KMS-11 (cell line): ENCODE measurements at regions not wholly inside any gene's neighbourhood (a gene's known extent, or its start where the extent isn't known, plus 50 kb on each side); places are given as distances from the start of the nearest gene placed in this dataset.

Experiments used
- H2AFZ ChIP-seq: fragments of 200-600 bp; sonication (generic); 2 replicates; pipeline ENCODE4 v1.6.1; 2016; ENCODE audit warnings: antibody characterized with exemption, mixed run types, low read depth
- H3K27ac ChIP-seq: fragments of 200-600 bp; sonication (generic); 2 replicates; pipeline ENCODE4 v1.6.1; 2016; ENCODE audit warnings: mild to moderate bottlenecking, mixed run types
- H3K27me3 ChIP-seq: fragments of 200-600 bp; sonication (generic); 2 replicates; pipeline ENCODE4 v1.6.1; 2017; ENCODE audit warnings: mild to moderate bottlenecking, low read depth, mixed run types, moderate library complexity; ENCODE audit not compliant: insufficient read depth
- H3K36me3 ChIP-seq: fragments of 200-600 bp; sonication (generic); 2 replicates; pipeline ENCODE4 v1.6.1; 2017; ENCODE audit warnings: mild to moderate bottlenecking, mixed run types; ENCODE audit not compliant: insufficient read depth
- H3K4me1 ChIP-seq: fragments of 200-600 bp; sonication (generic); 2 replicates; pipeline ENCODE4 v1.6.1; 2016; ENCODE audit warnings: mild to moderate bottlenecking, low read depth, mixed run types; ENCODE audit not compliant: poor library complexity, severe bottlenecking
- H3K4me2 ChIP-seq: fragments of 200-600 bp; sonication (generic); 2 replicates; pipeline ENCODE4 v1.7.0; 2016; ENCODE audit warnings: mild to moderate bottlenecking, mixed run types
- H3K4me3 ChIP-seq: fragments of 200-600 bp; sonication (generic); IDR thresholded peaks from 2 replicates; pipeline ENCODE4 v1.6.1; 2017; ENCODE audit warnings: low read depth, low read length, mixed read lengths; ENCODE audit not compliant: insufficient read depth
- H3K79me2 ChIP-seq: fragments of 200-600 bp; sonication (generic); 2 replicates; pipeline ENCODE4 v1.6.1; 2016; ENCODE audit warnings: low read depth, mixed run types; ENCODE audit not compliant: insufficient read depth
- H3K9ac ChIP-seq: fragments of 200-600 bp; sonication (generic); 2 replicates; pipeline ENCODE4 v1.6.1; 2016; ENCODE audit warnings: mild to moderate bottlenecking, mixed run types
- H4K20me1 ChIP-seq: fragments of 200-600 bp; sonication (generic); 2 replicates; pipeline ENCODE4 v1.6.1; 2016; ENCODE audit warnings: mild to moderate bottlenecking, mixed run types; ENCODE audit not compliant: insufficient read depth
- CTCF ChIP-seq: fragments of 200-600 bp; sonication (generic); conservative IDR thresholded peaks from 2 replicates; pipeline ENCODE4 v1.6.1; 2017; ENCODE audit warnings: low read depth, mild to moderate bottlenecking, antibody characterized with exemption, low read length, moderate library complexity, mixed read lengths

GRCh38 chr22:25365491-25366261 is 146.2 kb downstream of the CRYBB2 start:
- Histone ChIP-seq H3K27me3 (no peaks in the 10 kb centered on the region), H4K20me1 (no peaks in the 10 kb centered on the region), H3K79me2 (no peaks in the 10 kb centered on the region), H3K27ac (no peak overlapping the region), H3K4me1 (no peaks in the 10 kb centered on the region), H3K4me3 (no peak overlapping the region), H2AFZ (no peak overlapping the region), H3K4me2 (no peak overlapping the region), H3K9ac (no peak overlapping the region), H3K36me3 (no peaks in the 10 kb centered on the region)
- no peak for TF ChIP-seq CTCF

DNA sequence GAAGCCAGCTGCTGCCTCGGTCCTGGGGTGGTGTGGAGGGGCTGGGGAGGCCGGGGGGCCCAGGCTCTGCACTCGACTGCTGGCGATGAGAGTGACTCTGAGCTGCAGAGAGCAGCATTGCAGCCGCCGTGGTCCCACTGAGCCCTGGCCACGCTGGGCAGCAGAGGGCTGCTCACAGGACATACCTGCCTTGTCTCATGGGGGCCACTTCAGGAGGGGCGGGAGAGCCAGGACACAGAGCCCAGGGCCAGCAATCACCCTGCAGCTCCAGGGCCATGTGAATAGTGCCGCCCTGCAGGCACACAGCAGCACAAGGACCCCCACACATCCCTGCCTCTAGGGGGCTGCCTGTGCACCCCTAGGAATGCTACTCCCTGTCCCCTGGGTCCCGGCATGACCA is 147.0 kb downstream of the CRYBB2 start:
- no peak overlapping the region for H3K27ac ChIP-seq
- H3K79me2 ChIP-seq = no peaks in the 10 kb centered on the region
- no peaks in the 10 kb centered on the region for H3K27me3 ChIP-seq
- no peak overlapping the region for H3K4me2 ChIP-seq
- H3K36me3 ChIP-seq = no peaks in the 10 kb centered on the region
- H2AFZ ChIP-seq = no peak overlapping the region
- no peak overlapping the region for H3K9ac ChIP-seq
- H3K4me1 ChIP-seq = no peaks in the 10 kb centered on the region
- H4K20me1 ChIP-seq = no peaks in the 10 kb centered on the region
- H3K4me3 ChIP-seq = no peak overlapping the region
- TF ChIP-seq CTCF = no peak

- no peak for TF ChIP-seq CTCF
- no peak overlapping the region for H3K27ac ChIP-seq
- no peak overlapping the region for H3K9ac ChIP-seq
These were observed 147.5 kb downstream of the CRYBB2 start for GRCh38 chr22:25366876-25367466.

GRCh38 chr22:25367756-25368155 is 148.3 kb downstream of the CRYBB2 start:
- no peak for TF ChIP-seq CTCF
- no peak overlapping the region for H3K4me2 ChIP-seq
- H3K4me1 ChIP-seq = no peaks in the 10 kb centered on the region
- H4K20me1 ChIP-seq = no peaks in the 10 kb centered on the region
- no peaks in the 10 kb centered on the region for H3K36me3 ChIP-seq
- no peaks in the 10 kb centered on the region for H3K79me2 ChIP-seq
- no peaks in the 10 kb centered on the region for H3K27me3 ChIP-seq
- H3K9ac ChIP-seq = no peak overlapping the region
- no peak overlapping the region for H3K4me3 ChIP-seq
- no peak overlapping the region for H3K27ac ChIP-seq
- H2AFZ ChIP-seq = no peak overlapping the region

More at GRCh38 chr22:25366876-25367466, 147.5 kb downstream of the CRYBB2 start:
- Histone ChIP-seq H3K4me3 (no peak overlapping the region), H3K4me1 (no peaks in the 10 kb centered on the region), H3K4me2 (no peak overlapping the region), H3K36me3 (no peaks in the 10 kb centered on the region), H3K79me2 (no peaks in the 10 kb centered on the region), H3K27me3 (no peaks in the 10 kb centered on the region), H4K20me1 (no peaks in the 10 kb centered on the region), H2AFZ (no peak overlapping the region)
